NCI-H1092 (cell line): ENCODE measurements at regions not wholly inside any gene's neighbourhood (a gene's known extent, or its start where the extent isn't known, plus 50 kb on each side); places are given as distances from the start of the nearest gene placed in this dataset.
"Not testable (repeated sequence)": the region's sequence is repeated elsewhere in the genome, so short reads cannot be mapped to it uniquely, and the experiment has no call there.

Source experiments
- DNase-seq: peaks from one replicate; lab custom pipeline; 2025; lab: John Stamatoyannopoulos, UW

DNA sequence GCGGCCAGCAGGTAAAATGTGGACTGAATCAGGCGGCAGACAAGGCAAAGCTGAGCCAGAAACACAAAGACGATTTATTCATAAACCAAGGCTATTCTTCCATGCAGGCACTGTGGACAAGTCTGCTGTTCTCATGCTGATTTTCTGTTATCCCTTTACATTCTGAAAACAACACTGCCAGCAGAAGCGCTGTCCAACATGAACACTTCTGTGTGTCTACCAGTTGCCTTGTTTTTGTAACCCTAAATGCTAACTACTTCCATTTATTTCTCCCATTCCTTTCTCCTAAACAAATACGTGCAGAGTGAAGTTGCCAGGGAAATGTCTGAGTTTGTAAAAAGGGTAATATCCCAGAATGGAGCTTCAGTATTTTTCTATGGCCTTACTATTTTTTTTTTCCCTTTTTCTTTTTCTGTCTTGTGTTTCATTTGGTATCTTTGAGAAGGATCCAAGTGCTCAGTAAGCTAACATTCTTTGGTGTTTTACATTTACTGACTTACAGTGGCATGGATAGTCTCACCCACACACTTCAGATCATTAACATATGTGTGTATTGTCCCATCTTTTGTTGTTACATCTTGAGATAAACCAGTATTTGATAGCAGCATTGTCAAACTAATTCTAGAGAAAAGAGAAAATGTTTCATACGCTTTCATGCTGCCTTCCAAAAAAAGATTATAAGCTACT, 1308.9 kb upstream of the MAP3K7 start:
- no peak for DNase-seq

DNA sequence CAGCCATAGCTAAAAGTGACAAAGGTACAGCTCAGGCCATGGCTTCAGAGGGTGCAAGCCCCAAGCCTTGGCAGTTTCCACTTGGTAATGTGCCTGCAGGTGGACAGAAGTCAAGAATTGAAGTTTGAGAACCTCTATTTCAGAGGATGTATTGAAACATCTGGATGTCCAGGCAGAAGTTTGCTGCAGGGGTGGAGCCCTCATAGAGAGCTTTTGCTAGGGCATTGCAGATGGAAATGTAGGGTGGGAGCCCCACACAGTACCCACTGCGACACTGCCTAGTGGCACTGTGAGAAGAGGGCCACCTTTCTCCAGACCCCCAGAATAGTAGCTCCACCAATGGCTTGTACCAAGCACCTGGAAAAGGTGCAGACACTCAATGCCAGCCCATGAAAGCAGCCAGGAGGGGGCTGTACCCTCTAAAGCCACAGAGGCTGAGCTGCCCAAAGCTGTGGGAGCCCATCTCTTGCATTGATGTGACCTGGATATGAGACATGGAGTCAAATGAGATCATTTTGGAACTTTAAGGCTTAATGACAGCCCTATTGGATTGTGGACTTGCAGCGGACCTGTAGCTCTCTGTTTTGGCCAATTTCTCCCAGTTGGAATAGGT, 1299.4 kb upstream of the MAP3K7 start:
- DNase-seq = no peak

DNA sequence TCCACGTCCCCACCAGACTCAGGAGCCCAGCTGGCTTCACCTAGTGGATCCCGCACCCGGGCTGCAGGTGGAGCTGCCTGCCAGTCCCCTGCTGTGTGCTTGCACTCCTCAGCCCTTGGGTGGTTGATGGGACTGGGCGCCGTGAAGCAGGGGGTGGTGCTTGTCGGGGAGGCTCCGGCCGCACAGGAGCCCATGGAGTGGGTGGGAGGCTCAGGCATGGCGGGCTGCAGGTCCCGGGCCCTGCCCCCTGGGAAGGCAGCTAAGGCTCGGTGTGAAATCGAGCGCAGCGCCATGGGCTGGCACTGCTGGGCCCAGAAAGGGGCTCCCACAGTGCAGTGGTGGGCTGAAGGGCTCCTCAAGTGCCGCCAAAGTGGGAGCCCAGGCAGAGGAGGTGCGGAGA, 1294.9 kb upstream of the MAP3K7 start:
- DNase-seq = not testable (repeated sequence)

DNA sequence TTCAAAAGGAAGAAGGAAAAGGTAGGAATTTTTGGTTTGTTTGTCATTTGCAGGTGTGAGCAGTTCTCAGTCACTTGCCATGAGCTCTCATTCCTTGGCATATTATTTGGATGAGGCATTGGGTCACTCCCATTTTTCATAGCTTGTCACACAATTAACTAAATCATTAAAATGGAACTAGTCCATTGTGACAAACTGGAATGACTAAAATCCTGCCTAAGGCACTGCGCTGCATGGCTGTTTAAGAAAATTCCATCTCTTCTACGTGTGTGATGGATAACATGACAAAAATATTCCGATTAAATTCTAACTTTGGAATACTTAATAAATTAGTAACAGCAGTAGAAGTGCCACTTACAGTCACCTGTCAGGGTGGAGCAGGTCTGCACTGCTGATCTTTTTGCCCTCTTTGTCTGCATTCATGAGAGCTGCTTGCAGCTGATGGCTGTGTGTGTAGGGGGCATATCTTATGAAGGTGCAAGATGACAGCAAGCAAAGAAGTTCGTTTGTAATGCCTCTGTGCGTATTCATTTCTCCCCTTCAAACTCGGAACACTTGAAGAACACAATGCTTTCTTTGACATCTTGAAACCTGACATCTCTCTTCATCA, 1292.6 kb upstream of the MAP3K7 start:
- DNase-seq = no peak

DNA sequence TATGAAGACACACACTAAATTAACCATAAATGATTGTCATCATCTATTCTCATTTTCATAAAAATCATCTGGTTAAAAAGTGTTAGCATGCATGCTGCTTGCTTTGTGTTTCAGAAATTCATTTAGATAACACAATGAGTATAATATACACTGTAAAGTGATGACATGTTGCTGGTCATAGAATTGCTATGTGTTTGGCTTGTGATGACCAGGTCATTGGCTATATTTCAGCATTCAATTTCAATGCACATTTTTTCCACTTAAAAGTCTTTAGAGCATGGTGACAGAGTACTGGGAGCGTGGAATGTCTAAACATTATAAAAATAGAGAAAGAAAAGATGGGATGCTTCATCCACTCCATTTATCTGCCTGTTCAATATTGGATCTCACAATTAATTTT, 1291.1 kb upstream of the MAP3K7 start:
- DNase-seq = no peak

DNA sequence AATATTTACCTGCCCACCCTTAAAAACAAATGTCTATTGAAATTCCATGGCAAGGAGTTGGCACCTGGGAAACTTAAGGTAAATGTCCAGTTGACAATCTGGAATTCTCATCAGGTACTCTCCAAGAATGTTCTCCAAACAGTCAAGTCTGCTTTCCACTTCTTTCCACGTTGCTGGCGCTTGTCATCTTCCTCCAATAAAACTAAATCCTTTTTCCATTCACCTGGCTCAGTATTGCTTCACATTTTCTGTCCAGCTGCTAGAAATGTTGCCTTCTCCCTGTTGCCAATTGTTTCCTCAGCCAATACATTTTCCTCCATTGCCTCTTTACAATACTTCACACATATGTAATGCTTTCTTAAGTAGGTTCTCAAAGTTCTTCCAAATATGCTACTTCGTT, 1288.1 kb upstream of the MAP3K7 start:
- DNase-seq = no peak

DNA sequence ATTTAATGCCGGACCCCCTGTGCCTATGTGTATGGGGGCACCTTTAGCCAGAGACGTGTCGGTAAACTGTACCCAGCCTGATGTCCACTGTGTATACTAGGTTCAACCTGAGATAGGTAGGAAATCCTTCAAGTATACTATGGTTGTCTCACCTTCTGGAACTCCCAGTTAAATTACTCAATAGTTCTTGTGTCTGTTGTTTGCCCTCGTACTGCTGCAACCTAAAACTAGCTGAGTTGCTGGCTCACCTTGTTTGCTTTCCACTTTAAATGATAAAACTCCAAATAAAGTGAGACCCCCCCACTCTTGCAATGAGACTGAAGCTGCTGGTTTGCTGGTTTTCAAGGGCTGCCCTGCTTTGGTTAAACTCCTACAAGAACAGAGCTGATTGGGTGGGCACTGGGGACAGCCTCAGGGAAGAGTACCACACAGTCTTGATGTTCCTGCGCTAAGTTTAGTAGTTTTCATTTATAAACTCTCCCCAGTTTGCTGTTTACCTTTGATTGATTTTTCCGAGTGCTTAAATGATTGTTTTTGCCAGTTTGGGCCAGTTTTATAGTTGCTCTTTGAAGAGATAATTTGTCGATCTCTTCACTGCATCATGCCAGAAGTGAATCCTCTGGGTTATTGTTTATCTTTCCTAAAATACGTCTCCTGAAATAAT, 1281.8 kb upstream of the MAP3K7 start:
- DNase-seq = no peak

DNA sequence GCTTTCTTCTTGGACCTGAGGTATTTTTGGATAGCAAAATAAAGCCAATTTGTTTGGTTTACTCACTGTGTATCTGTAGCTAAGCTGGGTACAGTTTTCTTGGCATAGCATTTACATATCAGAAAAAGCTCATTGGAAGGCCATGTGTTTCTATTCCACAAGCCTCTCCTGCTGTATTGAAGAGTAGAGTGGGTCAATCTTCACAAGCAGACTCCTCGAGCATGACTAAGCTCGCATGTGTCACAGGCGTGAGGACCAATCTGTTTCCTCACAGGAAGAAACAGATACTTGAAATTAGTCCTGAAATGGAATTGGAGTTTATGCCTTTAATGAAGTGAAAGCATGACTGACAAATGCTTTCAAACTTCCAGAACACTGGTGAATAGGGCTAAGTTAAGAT, 1279.0 kb upstream of the MAP3K7 start:
- DNase-seq = no peak

DNA sequence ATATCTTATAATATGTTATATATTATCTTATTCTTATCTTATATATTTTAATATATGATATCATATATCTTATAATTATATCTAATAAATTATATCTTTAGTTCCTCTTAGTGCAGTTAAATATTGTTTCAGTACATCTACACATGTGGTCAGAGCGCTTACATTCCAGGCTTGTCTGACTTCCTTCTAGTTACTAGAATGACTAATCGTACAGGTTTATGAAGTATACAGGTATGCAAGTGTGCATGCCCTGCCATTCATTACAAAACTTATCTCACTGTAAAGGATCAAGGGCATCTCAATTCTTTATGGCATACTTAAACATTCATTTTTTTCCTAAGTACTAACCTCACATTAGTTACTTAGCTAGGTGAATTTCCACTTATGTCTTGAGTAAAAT, 1278.0 kb upstream of the MAP3K7 start:
- DNase-seq = no peak

DNA sequence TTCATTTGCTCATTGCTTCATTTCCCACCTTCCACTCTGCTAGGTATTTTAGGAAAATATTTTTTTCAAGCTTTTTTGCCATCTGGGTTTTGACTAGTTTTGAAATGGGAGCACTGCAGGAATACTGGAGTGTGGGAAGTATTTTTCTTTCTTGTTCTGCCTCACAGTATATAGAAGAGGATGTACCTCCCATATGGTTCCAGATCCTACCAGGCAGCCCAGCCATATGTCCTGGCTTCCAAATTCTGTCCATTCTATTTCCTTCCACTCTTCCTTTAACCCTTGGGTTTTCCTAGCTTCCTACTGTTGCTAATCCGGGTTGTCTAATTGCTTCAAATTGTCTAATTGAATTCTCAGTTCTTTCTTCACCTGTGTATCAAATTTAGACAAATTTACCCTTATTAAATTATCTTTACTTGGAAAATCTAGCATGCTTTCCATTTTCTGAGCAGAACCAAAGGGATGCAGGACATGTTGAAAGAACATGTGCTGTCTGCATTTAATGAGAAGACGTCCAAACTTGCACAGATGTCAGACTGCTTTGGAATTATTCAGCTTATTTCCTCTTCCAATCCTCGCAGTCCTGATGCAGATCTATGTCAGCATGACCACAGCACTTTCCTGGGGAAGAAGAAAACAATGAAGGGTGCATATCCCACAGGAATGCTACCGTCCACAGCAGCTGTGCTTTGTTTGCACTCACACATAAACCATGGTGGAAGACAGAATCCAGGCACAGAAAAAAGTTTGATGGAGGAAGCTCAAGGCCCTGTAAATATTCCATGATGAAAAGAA, 1273.9 kb upstream of the MAP3K7 start:
- DNase-seq = no peak

DNA sequence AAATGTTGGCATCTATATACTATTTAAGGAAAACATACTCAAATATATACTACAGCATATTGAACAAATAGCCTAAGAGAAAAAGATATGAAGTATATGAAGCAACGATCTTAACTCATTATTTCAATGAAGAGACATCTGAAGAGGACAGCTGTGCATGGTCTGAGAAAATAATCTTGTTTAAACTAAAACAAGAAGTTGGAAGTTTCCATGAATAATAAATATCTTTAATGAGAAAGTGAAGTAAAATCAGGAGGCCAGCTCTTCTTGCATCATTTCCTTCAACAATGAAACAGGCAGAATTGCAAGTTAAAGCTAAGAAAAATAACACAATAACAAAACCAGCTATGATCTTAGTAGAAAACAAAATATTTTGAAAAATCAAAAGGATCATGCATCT, 1265.4 kb upstream of the MAP3K7 start:
- no peak for DNase-seq

DNA sequence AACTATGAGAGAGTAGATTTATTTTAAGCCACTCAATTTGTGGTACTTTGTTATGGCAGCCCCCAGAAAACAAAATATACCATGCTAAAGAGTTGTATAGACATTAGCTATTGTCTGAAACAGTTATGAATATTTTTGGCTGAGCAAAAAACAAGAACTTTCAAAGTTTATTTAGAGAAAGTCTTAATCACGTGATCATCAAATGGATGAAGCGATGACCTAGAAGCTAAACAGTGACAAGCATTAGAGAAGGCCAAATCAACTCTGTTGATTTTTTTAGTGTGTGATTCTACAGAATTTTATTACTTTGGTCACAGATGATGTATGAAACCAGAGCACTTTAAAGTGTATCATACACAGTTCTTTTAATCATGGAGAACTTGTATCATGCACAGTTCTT, 1247.9 kb upstream of the MAP3K7 start:
- DNase-seq = no peak

DNA sequence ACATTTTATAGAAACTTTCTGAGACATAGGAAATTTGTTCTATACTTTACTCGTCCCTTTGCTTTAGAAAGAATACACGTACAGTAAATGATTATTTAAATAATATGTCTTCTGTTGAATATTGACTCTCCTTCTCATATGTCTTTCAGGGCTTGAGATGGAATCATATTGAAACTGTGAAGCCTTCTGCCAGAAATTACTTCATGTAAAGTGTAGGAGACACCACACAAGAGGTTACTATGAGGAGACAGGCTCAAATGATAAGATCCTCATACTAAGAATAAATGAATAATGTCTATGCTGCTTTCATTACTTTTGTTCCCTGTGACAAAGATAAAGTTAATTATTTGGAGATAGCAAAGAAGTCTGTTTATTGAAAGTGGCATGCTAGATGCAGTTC, 1240.3 kb upstream of the MAP3K7 start:
- no peak for DNase-seq

DNA sequence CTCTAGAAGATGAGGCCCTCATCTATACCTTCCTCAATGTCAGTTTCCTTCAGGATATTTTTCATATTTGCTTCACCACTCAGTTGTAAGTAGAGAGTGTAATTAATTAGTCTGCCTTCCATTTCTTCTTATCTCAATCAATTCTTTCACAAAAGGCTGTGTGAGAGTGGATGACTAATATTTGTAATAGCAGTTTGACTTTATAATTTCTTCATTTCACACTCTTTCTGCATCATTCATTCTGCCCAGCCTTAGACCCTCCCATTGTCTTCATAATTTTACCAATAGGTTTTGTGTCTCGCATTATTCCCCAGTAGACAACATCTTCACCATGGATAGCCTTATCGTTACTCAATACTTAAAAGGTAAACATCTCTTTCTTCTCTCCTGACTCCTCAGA, 1239.3 kb upstream of the MAP3K7 start:
- no peak for DNase-seq

DNA sequence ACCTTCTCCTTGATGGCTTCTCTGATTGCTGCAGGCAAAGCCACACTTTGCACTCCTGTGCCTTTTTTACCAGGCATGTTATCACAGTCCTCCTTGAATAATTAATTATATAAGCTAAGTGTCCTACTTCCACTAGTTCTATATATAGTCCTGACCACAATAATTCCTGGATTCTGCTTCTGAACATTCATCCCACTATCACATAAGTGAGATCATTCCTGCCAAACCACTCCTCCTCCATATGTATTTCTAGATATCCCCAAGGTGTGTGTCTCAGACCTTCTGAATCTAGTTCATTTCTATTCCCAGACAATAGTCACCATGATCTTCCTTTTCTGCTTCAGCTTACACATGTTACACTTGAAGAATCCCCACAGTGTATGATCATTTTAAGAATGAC, 1237.5 kb upstream of the MAP3K7 start:
- no peak for DNase-seq

DNA sequence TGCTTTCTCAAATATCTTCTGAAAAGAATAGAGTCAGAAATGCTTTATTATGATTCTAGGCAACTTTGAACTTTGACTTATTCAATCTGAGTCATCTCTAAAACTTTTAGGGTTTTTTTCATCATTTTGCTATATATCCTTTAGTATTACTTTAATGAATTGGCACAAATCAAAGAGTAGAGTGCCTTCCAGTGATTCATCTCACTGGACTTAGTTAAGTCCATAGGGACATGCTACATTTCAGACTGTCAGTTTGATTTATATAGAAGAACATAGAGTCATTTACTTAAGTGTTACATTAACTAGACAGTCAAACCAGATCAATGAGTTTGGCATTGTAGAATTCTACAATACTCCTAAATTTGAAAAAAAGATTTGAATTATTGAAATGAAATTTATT, 1235.7 kb upstream of the MAP3K7 start:
- DNase-seq = no peak

DNA sequence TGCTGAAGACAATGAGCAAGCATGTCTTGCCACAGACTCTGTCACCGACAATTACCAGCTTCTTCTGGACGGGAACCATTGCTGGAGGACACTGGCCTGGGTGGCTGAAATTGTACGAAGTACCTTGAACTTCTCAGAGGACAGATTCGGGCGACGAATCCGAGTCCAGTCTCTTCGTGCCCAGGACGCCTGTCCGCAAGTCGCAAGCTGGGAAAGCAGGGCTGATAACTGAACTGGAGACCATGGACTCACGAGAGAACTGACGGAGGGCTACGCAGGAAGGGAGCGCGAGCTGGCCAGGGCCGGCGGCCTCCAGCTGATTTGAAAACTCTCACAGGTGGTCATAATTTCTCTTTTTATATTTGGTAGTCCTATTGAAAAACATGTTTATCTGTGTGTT, 1229.5 kb upstream of the MAP3K7 start:
- no peak for DNase-seq

DNA sequence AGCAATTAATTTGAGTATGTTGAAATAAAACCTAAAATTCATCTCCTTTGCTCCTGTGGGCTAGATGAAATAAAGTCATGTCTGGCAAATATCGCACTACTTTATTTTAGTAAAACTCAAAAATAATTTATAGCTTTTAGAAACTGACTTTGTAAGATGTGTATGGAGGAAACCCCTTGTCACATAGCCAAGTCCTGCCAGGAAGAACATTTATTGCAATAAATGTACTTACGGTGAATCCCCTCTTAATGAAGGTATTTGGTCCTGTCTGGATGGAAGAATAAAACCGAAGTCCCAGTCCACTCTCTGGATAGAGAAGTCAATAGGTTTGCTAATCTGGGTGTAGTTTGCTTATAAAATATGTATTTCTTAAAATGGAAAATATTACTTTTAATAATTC, 1226.8 kb upstream of the MAP3K7 start:
- DNase-seq = no peak

DNA sequence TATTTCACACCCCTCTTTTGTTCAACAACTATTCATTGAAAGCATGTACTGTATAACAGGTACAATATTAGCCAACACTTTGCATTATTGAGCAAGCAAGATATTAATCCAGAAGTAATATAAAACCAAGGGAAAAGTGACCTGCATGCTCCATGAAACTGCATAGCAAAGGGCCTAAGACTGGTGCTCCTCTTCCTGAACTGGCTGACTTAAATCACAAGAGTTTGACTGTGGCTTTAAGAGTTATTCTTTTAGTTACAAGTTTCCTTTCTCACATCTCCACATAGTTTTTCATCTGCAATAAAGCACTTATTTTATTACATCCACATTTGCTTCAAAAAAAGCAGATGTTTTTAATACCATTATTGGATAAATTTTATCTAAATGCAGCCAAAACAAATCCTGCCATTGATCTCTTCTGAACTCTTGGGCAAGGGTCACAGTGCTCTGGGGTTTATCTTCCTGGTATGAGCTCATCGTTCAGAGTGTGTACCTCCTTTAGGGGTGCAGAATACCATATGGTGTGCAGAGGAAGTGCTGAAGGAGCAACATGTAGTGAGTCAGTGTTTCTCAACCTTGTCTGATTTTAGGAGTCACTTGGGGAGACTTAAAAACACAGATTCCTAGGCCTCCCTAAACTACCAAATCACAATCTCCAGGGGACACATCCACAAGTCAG, 1225.9 kb upstream of the MAP3K7 start:
- no peak for DNase-seq

DNA sequence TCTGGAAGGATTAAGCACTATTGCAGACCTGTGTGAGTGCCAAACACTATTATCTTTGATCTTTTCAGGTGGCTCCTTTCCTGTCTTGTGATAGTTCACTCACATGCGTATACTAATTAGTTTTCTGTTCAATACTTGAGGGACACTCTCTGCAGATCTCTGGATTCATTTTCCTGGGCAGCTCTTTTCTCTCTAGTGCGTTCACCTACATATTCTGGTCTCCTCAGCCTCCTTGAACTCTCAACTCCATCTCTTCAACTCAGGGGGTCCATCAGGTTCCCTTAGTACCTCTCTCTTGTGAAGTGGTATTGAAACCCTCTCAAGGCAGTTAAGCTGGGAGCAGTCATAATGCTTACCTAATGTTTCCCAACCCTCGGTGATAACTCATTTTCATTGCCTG, 1218.1 kb upstream of the MAP3K7 start:
- no peak for DNase-seq

DNA sequence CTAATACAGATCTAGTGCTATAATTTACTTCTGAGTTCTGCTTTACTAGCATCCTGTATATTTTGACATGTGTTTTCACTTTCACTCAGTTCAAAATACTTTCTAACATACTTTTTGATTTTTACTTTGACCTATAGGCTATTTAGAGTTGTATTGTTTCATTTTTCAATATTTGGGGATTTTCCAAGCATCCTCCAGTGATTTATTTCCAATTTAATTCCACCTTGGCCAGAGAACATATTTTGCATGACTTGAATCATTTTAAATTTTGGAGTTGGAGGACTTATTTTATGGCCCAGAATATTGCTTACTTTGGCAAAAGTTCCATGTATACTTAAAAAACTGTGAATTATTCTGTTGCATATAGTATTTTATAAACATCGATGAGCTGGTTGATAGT, 1215.6 kb upstream of the MAP3K7 start:
- DNase-seq = no peak

DNA sequence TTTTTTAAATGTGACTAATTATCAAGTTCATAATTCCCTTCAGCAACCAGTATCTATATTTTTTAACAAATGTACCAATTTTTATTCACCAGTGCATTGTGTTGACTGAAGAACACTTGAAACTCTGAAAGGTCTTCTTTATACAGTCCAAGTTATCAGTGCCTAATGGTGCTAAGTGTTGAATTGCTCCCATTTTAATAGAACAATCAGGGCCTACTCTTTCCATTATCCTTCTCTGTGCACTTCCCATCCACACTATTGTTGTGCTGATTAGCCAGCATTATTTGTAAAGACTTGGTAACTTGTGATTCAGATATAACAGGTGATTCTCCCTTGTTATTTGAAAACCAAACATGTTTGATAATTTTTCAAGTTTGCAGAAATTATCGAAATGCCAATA, 1209.7 kb upstream of the MAP3K7 start:
- DNase-seq = no peak
